H1 (cell line): ENCODE measurements at regions not wholly inside any gene's neighbourhood (a gene's known extent, or its start where the extent isn't known, plus 50 kb on each side); places are given as distances from the start of the nearest gene placed in this dataset. TPM values are rescaled to one million over a fixed set of nuclear protein-coding genes. Genes with fewer than 3 reads are reported as not detected.

Source experiments
- CHD1 ChIP-seq: IDR thresholded peaks from 2 replicates; pipeline ENCODE4 v1.6.1; 2012; ENCODE audit warnings: low read depth, low read length, improper control_type of control experiment
- SIN3A ChIP-seq, 2 experiments: IDR thresholded peaks in 1 of 2; conservative IDR thresholded peaks in 1 of 2; 2 replicates each; pipeline ENCODE4 v1.6.1; 2011 to 2012; ENCODE audit warnings: low read length in 2 of 2, improper control_type of control experiment in 1 of 2, low read depth in 1 of 2, mild to moderate bottlenecking in 1 of 2
- SP2 ChIP-seq: IDR thresholded peaks from 2 replicates; pipeline ENCODE4 v1.6.1; 2012; ENCODE audit warnings: mild to moderate bottlenecking, low read length, inconsistent platforms
- SRF ChIP-seq: IDR thresholded peaks from 2 replicates; pipeline ENCODE4 v1.6.1; 2011; ENCODE audit warnings: mild to moderate bottlenecking, low read depth, low read length, moderate library complexity
- TAF1 ChIP-seq: IDR thresholded peaks from 2 replicates; pipeline ENCODE4 v1.6.1; 2011; ENCODE audit warnings: mild to moderate bottlenecking, low read depth, low read length
- USF2 ChIP-seq: IDR thresholded peaks from 2 replicates; pipeline ENCODE4 v1.6.1; 2011; ENCODE audit warnings: low read length, improper control_type of control experiment
- small RNA-seq: library from polyadenylated mRNA; stranded (forward); fragments of <200 nt; extraction: miRNeasy Mini kit (QIAGEN cat#:217004); gene quantifications from one replicate; pipeline ENCODE3, GENCODE V24; 2013; ENCODE audit not compliant: insufficient read depth
- TF ChIP-seq, protein P1 (sequence below), 3 experiments: IDR thresholded peaks; 1 replicate in 2 of 3; 2 replicates in 1 of 3; pipeline versions ENCODE4 v1.5.1 to v1.6.1; 2011; ENCODE audit warnings: low read length in 3 of 3, mild to moderate bottlenecking in 3 of 3, inconsistent platforms in 2 of 3, low read depth in 1 of 3, moderate library complexity in 1 of 3; ENCODE audit not compliant: insufficient read depth in 1 of 3; ENCODE audit errors: control extremely low read depth in 1 of 3

DNA sequence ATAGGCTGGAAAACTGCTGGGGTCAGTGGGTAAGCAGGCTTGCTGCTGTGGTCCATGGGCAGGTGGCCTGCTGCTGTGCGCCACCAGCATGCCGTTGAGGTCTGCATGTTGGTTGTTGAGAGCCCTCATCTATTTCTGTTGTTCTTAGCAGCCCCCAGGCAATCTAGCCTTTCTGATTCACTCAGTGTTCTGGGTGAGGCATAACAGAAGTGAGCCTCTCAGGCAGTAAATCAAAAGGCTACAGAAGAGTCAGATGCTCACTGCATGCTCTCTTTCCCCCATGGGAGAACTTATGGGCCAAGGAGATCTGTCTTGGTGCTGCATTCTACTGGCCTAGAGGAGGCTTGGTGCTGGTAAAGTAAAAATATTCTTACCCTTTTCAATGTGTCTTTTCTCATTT lies 67.8 kb upstream of the ATP10A start (continued):
- no peak for TF ChIP-seq SIN3A (conservative IDR thresholded peaks at IDR 0.05 in 1 of 2, IDR thresholded peaks at IDR 0.05 in 1 of 2; ENCODE audit: low read depth in 1 of 2, low read length in 2 of 2)
- TF ChIP-seq, protein P1, sequence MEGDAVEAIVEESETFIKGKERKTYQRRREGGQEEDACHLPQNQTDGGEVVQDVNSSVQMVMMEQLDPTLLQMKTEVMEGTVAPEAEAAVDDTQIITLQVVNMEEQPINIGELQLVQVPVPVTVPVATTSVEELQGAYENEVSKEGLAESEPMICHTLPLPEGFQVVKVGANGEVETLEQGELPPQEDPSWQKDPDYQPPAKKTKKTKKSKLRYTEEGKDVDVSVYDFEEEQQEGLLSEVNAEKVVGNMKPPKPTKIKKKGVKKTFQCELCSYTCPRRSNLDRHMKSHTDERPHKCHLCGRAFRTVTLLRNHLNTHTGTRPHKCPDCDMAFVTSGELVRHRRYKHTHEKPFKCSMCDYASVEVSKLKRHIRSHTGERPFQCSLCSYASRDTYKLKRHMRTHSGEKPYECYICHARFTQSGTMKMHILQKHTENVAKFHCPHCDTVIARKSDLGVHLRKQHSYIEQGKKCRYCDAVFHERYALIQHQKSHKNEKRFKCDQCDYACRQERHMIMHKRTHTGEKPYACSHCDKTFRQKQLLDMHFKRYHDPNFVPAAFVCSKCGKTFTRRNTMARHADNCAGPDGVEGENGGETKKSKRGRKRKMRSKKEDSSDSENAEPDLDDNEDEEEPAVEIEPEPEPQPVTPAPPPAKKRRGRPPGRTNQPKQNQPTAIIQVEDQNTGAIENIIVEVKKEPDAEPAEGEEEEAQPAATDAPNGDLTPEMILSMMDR (IDR thresholded peaks at IDR 0.05; ENCODE audit: control extremely low read depth in 1 of 3, insufficient read depth in 1 of 3, low read depth in 1 of 3, low read length in 3 of 3): no peak
- no peak for TF ChIP-seq USF2
- TF ChIP-seq SP2: no peak
- no peak for TF ChIP-seq TAF1
- TF ChIP-seq SRF: no peak
- TF ChIP-seq CHD1: no peak

Small RNA genes lying in the stretch of these regions (small RNA-seq; reads per million reads assigned to genes)
- gene RF00554: not detected
